HUES6 (cell line): ENCODE measurements at regions not wholly inside any gene's neighbourhood (a gene's known extent, or its start where the extent isn't known, plus 50 kb on each side); places are given as distances from the start of the nearest gene placed in this dataset.

Experiments
- H3K27ac ChIP-seq: 2 replicates; pipeline ENCODE4 v1.7.0; 2013; ENCODE audit warnings: low read depth, mild to moderate bottlenecking, low read length, inconsistent platforms
- H3K27me3 ChIP-seq: 2 replicates; pipeline ENCODE4 v1.6.1; 2013; ENCODE audit warnings: low read length; ENCODE audit not compliant: control insufficient read depth, insufficient read depth
- H3K36me3 ChIP-seq: 2 replicates; pipeline ENCODE4 v1.6.1; 2013; ENCODE audit warnings: low read length; ENCODE audit not compliant: control insufficient read depth, insufficient read depth
- H3K4me1 ChIP-seq: 2 replicates; pipeline ENCODE4 v1.6.1; 2013; ENCODE audit warnings: low read length; ENCODE audit not compliant: control insufficient read depth, insufficient read depth
- H3K4me3 ChIP-seq: 2 replicates; pipeline ENCODE4 v1.5.1; 2013; ENCODE audit warnings: low read depth, low read length
- H3K9ac ChIP-seq: one replicate; pipeline ENCODE4 v1.6.1; 2013; ENCODE audit warnings: mild to moderate bottlenecking, low read length
- H3K9me3 ChIP-seq: 2 replicates; pipeline ENCODE4 v1.6.1; 2013; ENCODE audit warnings: low read depth, low read length; ENCODE audit not compliant: control insufficient read depth, insufficient read depth

- H3K36me3 ChIP-seq = no peaks in the 10 kb centered on the region
- no peaks in the 10 kb centered on the region for H3K4me1 ChIP-seq
- H3K4me3 ChIP-seq = no peak overlapping the region
- H3K9me3 ChIP-seq = no peaks in the 10 kb centered on the region
- H3K27me3 ChIP-seq = no peaks in the 10 kb centered on the region
- no peak overlapping the region for H3K27ac ChIP-seq
- H3K9ac ChIP-seq = no peak overlapping the region
Measured at GRCh38 chr1:187433598-187433997, 604.8 kb downstream of the PLA2G4A start.

GRCh38 chr1:187442603-187443002 is 613.9 kb downstream of the PLA2G4A start:
- H3K27me3 ChIP-seq = no peaks in the 10 kb centered on the region
- H3K27ac ChIP-seq = no peak overlapping the region
- H3K36me3 ChIP-seq = no peaks in the 10 kb centered on the region
- no peak overlapping the region for H3K9ac ChIP-seq
- H3K4me1 ChIP-seq = no peaks in the 10 kb centered on the region
- H3K4me3 ChIP-seq = no peak overlapping the region
- no peaks in the 10 kb centered on the region for H3K9me3 ChIP-seq

GRCh38 chr1:187443939-187444338 is 615.2 kb downstream of the PLA2G4A start:
- Histone ChIP-seq H3K27me3 (no peaks in the 10 kb centered on the region), H3K9ac (no peak overlapping the region), H3K4me3 (no peak overlapping the region), H3K36me3 (no peaks in the 10 kb centered on the region), H3K27ac (no peak overlapping the region), H3K9me3 (no peaks in the 10 kb centered on the region), H3K4me1 (no peaks in the 10 kb centered on the region)

- Histone ChIP-seq H3K4me1 (no peaks in the 10 kb centered on the region), H3K36me3 (no peaks in the 10 kb centered on the region), H3K9me3 (no peaks in the 10 kb centered on the region), H3K4me3 (no peak overlapping the region), H3K9ac (no peak overlapping the region), H3K27me3 (no peaks in the 10 kb centered on the region), H3K27ac (no peak overlapping the region)
Measured at GRCh38 chr1:187445066-187445465, 616.3 kb downstream of the PLA2G4A start.

GRCh38 chr1:187451238-187451637 is 622.5 kb downstream of the PLA2G4A start:
- no peaks in the 10 kb centered on the region for H3K9me3 ChIP-seq
- H3K9ac ChIP-seq = no peak overlapping the region
- H3K36me3 ChIP-seq = no peaks in the 10 kb centered on the region
- no peak overlapping the region for H3K4me3 ChIP-seq
- H3K4me1 ChIP-seq = no peaks in the 10 kb centered on the region
- H3K27me3 ChIP-seq = no peaks in the 10 kb centered on the region
- H3K27ac ChIP-seq = no peak overlapping the region

- Histone ChIP-seq H3K4me3 (no peak overlapping the region), H3K4me1 (no peaks in the 10 kb centered on the region), H3K36me3 (no peaks in the 10 kb centered on the region), H3K27ac (no peak overlapping the region), H3K9me3 (no peaks in the 10 kb centered on the region), H3K9ac (no peak overlapping the region), H3K27me3 (no peaks in the 10 kb centered on the region)
Measured at GRCh38 chr1:187454010-187454409, 625.3 kb downstream of the PLA2G4A start.

GRCh38 chr1:187456446-187456845 is 627.7 kb downstream of the PLA2G4A start:
- Histone ChIP-seq H3K27me3 (no peaks in the 10 kb centered on the region), H3K9me3 (no peaks in the 10 kb centered on the region), H3K4me3 (no peak overlapping the region), H3K4me1 (no peaks in the 10 kb centered on the region), H3K27ac (no peak overlapping the region), H3K36me3 (no peaks in the 10 kb centered on the region), H3K9ac (no peak overlapping the region)

- Histone ChIP-seq H3K36me3 (no peaks in the 10 kb centered on the region), H3K9ac (no peak overlapping the region), H3K27ac (no peak overlapping the region), H3K27me3 (no peaks in the 10 kb centered on the region), H3K4me3 (no peak overlapping the region), H3K4me1 (no peaks in the 10 kb centered on the region), H3K9me3 (peaks cover 5% of the 10 kb centered on the region)
Measured at GRCh38 chr1:187460093-187460492, 631.3 kb downstream of the PLA2G4A start.

GRCh38 chr1:187464320-187464719 is 635.6 kb downstream of the PLA2G4A start:
- H3K27me3 ChIP-seq = no peaks in the 10 kb centered on the region
- no peaks in the 10 kb centered on the region for H3K36me3 ChIP-seq
- no peak overlapping the region for H3K27ac ChIP-seq
- H3K9ac ChIP-seq = no peak overlapping the region
- no peaks in the 10 kb centered on the region for H3K4me1 ChIP-seq
- H3K9me3 ChIP-seq = peaks cover 7% of the 10 kb centered on the region
- no peak overlapping the region for H3K4me3 ChIP-seq

GRCh38 chr1:187465441-187465840 is 636.7 kb downstream of the PLA2G4A start:
- H3K27ac ChIP-seq = no peak overlapping the region
- no peak overlapping the region for H3K9ac ChIP-seq
- H3K36me3 ChIP-seq = no peaks in the 10 kb centered on the region
- peaks cover 7% of the 10 kb centered on the region for H3K9me3 ChIP-seq
- no peaks in the 10 kb centered on the region for H3K27me3 ChIP-seq
- H3K4me3 ChIP-seq = no peak overlapping the region
- H3K4me1 ChIP-seq = peaks cover 6% of the 10 kb centered on the region; the same call in 1 of the 2 replicates

- H3K36me3 ChIP-seq = no peaks in the 10 kb centered on the region
- peaks cover 4% of the 10 kb centered on the region; the same call in 1 of the 2 replicates for H3K9me3 ChIP-seq
- H3K27ac ChIP-seq = no peak overlapping the region
- H3K4me1 ChIP-seq = peaks cover 6% of the 10 kb centered on the region; the same call in 1 of the 2 replicates
- H3K9ac ChIP-seq = no peak overlapping the region
- no peaks in the 10 kb centered on the region for H3K27me3 ChIP-seq
- H3K4me3 ChIP-seq = no peak overlapping the region
Measured at GRCh38 chr1:187469836-187470235, 641.1 kb downstream of the PLA2G4A start.

GRCh38 chr1:187471555-187471954 is 642.8 kb downstream of the PLA2G4A start:
- Histone ChIP-seq H3K27me3 (no peaks in the 10 kb centered on the region), H3K27ac (no peak overlapping the region), H3K9ac (no peak overlapping the region), H3K4me3 (no peak overlapping the region), H3K4me1 (peaks cover 6% of the 10 kb centered on the region; the same call in 1 of the 2 replicates), H3K36me3 (no peaks in the 10 kb centered on the region), H3K9me3 (no peaks in the 10 kb centered on the region)
